ENCODE measurements at regions not wholly inside any gene's neighbourhood (a gene's known extent, or its start where the extent isn't known, plus 50 kb on each side); places are given as distances from the start of the nearest gene placed in this dataset.

- H3K27ac ChIP-seq: no peak overlapping the region
- H3K9me3 ChIP-seq (ENCODE audit: low read depth): no peaks in the 10 kb centered on the region
- no peak for DNase-seq (ENCODE audit: low read depth in 1 of 2, low spot score in 1 of 2)
- TF ChIP-seq CTCF (IDR thresholded peaks at IDR 0.05; ENCODE audit: low read depth, low read length): no peak
- no peaks in the 10 kb centered on the region for H3K36me3 ChIP-seq
- no peaks in the 10 kb centered on the region for H3K4me1 ChIP-seq (ENCODE audit: low read depth)
- no peak overlapping the region for H3K4me3 ChIP-seq
- H3K27me3 ChIP-seq: no peaks in the 10 kb centered on the region
Observed at GRCh38 chr5:32984851-32985610, 273.9 kb downstream of the NPR3 start.

- no peaks in the 10 kb centered on the region for H3K36me3 ChIP-seq
- H3K9me3 ChIP-seq (ENCODE audit: low read depth): no peaks in the 10 kb centered on the region
- no peaks in the 10 kb centered on the region for H3K4me1 ChIP-seq (ENCODE audit: low read depth)
- H3K4me3 ChIP-seq: no peak overlapping the region
- no peaks in the 10 kb centered on the region for H3K27me3 ChIP-seq
- TF ChIP-seq CTCF (IDR thresholded peaks at IDR 0.05; ENCODE audit: low read depth, low read length): no peak
- DNase-seq (ENCODE audit: low read depth in 1 of 2, low spot score in 1 of 2): no peak
- H3K27ac ChIP-seq: no peak overlapping the region
Observed at GRCh38 chr5:32989815-32990214, 278.7 kb downstream of the NPR3 start.

GRCh38 chr5:32990593-32991420 is 279.7 kb downstream of the NPR3 start:
- H3K36me3 ChIP-seq: no peaks in the 10 kb centered on the region
- no peaks in the 10 kb centered on the region for H3K4me1 ChIP-seq (ENCODE audit: low read depth)
- H3K27me3 ChIP-seq: no peaks in the 10 kb centered on the region
- peak in 1 of 2 donors; percentile 3 for DNase-seq (ENCODE audit: low read depth in 1 of 2, low spot score in 1 of 2)
- H3K4me3 ChIP-seq: no peak overlapping the region
- no peak overlapping the region for H3K27ac ChIP-seq
- TF ChIP-seq CTCF (IDR thresholded peaks at IDR 0.05; ENCODE audit: low read depth, low read length): no peak
- no peaks in the 10 kb centered on the region for H3K9me3 ChIP-seq (ENCODE audit: low read depth)

DNA sequence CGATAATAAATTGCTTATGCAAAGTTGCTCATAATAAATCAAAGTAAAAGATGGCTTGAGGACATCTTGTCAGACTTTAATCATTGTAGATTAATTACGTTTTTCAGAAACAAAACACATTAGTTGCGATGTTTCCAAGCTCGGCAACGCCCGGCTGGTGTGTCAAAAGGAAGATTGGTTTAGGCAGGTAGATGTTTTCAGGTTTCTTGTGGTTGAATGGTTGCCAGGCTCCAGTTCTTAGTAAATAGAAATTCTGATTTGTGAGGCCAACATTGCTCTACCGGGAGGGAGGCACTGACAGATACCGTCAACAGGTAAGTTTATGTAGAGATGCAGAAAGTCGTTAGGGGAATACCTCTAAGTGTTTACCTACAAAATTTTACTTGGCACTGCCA is 280.3 kb downstream of the NPR3 start:
- no peak overlapping the region for H3K27ac ChIP-seq
- no peaks in the 10 kb centered on the region for H3K4me1 ChIP-seq (ENCODE audit: low read depth)
- no peaks in the 10 kb centered on the region for H3K9me3 ChIP-seq (ENCODE audit: low read depth)
- no peaks in the 10 kb centered on the region for H3K36me3 ChIP-seq
- no peaks in the 10 kb centered on the region for H3K27me3 ChIP-seq
- TF ChIP-seq CTCF (IDR thresholded peaks at IDR 0.05; ENCODE audit: low read depth, low read length): no peak
- DNase-seq (ENCODE audit: low read depth in 1 of 2, low spot score in 1 of 2): no peak
- no peak overlapping the region for H3K4me3 ChIP-seq

DNA sequence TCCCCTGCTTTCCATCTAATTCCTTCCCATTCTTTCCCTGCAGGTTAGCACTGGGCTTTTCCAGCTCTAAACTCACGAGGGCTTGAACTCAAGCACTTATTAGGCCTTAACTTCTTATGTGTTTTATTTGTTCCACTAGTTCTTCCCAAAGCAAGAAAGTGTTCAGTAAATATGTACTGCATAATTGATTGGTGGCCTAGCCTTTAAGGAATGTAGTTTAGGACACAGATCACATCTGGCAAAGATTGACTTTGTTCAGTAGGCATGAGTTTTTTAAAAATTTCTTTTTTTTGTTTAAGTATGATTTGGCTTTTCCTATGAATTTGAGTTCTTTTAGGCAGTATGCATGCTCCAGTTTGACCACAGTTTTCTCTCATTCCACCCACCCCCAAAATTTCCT is 285.2 kb downstream of the NPR3 start:
- no peaks in the 10 kb centered on the region for H3K27me3 ChIP-seq
- no peaks in the 10 kb centered on the region for H3K36me3 ChIP-seq
- TF ChIP-seq CTCF (IDR thresholded peaks at IDR 0.05; ENCODE audit: low read depth, low read length): no peak
- H3K9me3 ChIP-seq (ENCODE audit: low read depth): no peaks in the 10 kb centered on the region
- no peak overlapping the region for H3K27ac ChIP-seq
- no peaks in the 10 kb centered on the region for H3K4me1 ChIP-seq (ENCODE audit: low read depth)
- DNase-seq (ENCODE audit: low read depth in 1 of 2, low spot score in 1 of 2): no peak
- no peak overlapping the region for H3K4me3 ChIP-seq
